Rectal smooth muscle tissue (tissue), 1 donor: ENCODE measurements at regions not wholly inside any gene's neighbourhood (a gene's known extent, or its start where the extent isn't known, plus 50 kb on each side); places are given as distances from the start of the nearest gene placed in this dataset.

Source experiments
- H3K27ac ChIP-seq: one replicate; pipeline ENCODE4 v1.7.0; 2013; ENCODE audit warnings: low read depth, low read length, inconsistent platforms
- H3K27me3 ChIP-seq: one replicate; pipeline ENCODE4 v1.7.0; 2013; ENCODE audit warnings: low read length; ENCODE audit not compliant: control insufficient read depth, insufficient read depth
- H3K36me3 ChIP-seq: one replicate; pipeline ENCODE4 v1.7.0; 2013; ENCODE audit warnings: low read length; ENCODE audit not compliant: control insufficient read depth, insufficient read depth
- H3K4me1 ChIP-seq: one replicate; pipeline ENCODE4 v1.7.0; 2013; ENCODE audit warnings: low read length; ENCODE audit not compliant: control insufficient read depth, insufficient read depth
- H3K4me3 ChIP-seq: one replicate; pipeline ENCODE4 v1.7.0; 2013; ENCODE audit warnings: low read length
- H3K9ac ChIP-seq: one replicate; pipeline ENCODE4 v1.7.0; 2013; ENCODE audit warnings: low read length

DNA sequence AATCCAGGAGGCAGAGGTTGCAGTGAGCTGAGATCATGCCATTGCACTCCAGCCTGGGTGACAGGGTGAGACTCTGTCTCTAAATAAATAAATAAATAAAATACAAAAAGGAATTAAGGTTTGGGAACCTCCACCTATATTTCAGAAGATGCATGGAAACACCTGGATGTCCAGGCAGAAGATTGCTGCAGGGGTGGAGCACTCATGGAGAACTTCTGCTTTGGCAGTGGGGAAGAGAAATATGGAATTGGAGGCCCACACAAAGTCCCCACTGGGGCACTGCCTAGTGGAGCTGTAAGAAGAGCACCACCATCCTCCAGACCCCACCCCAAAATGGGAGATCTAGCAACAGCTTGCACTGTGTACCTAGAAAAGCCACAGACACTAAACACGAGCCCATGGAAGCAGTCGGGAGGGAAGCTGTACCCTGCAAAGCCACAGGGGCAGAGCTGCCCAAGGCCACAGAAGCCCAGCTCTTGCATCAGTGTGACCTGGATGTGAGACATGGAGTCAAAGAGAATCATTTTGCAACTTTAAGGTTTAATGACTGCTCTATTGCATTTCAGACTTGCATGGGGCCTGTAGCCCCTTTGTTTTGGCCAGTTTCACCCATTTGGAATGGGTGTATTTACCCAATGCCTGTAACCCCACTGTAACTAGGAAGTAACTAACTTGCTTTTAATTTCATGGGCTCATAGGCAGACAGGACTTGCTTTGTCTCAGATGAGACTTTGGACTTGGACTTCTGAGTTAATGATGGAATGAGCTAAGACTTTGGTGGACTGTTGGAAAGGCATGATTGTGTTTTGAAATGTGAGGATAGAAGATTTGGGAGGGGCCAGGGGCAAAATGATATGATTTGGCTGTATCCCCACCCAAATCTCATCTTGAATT is 265.3 kb downstream of the ZEB2 start:
- H3K9ac ChIP-seq, result no peak overlapping the region
- H3K36me3 ChIP-seq, result no peaks in the 10 kb centered on the region
- H3K27me3 ChIP-seq, result no peaks in the 10 kb centered on the region
- no peak overlapping the region for H3K27ac ChIP-seq
- no peak overlapping the region for H3K4me3 ChIP-seq
- H3K4me1 ChIP-seq, result no peaks in the 10 kb centered on the region

- Histone ChIP-seq H3K27me3 (no peaks in the 10 kb centered on the region), H3K36me3 (no peaks in the 10 kb centered on the region), H3K27ac (no peak overlapping the region), H3K4me1 (no peaks in the 10 kb centered on the region), H3K4me3 (no peak overlapping the region), H3K9ac (no peak overlapping the region)
Observed at GRCh38 chr2:144253743-144254142, 266.2 kb downstream of the ZEB2 start.

- Histone ChIP-seq H3K27me3 (no peaks in the 10 kb centered on the region), H3K36me3 (no peaks in the 10 kb centered on the region), H3K4me3 (no peak overlapping the region), H3K27ac (no peak overlapping the region), H3K9ac (no peak overlapping the region), H3K4me1 (no peaks in the 10 kb centered on the region)
Observed at GRCh38 chr2:144252694-144253093, 267.2 kb downstream of the ZEB2 start.

GRCh38 chr2:144249035-144249637 is 270.8 kb downstream of the ZEB2 start:
- Histone ChIP-seq H3K9ac (no peak overlapping the region), H3K27me3 (no peaks in the 10 kb centered on the region), H3K27ac (no peak overlapping the region), H3K36me3 (no peaks in the 10 kb centered on the region), H3K4me3 (no peak overlapping the region), H3K4me1 (no peaks in the 10 kb centered on the region)

DNA sequence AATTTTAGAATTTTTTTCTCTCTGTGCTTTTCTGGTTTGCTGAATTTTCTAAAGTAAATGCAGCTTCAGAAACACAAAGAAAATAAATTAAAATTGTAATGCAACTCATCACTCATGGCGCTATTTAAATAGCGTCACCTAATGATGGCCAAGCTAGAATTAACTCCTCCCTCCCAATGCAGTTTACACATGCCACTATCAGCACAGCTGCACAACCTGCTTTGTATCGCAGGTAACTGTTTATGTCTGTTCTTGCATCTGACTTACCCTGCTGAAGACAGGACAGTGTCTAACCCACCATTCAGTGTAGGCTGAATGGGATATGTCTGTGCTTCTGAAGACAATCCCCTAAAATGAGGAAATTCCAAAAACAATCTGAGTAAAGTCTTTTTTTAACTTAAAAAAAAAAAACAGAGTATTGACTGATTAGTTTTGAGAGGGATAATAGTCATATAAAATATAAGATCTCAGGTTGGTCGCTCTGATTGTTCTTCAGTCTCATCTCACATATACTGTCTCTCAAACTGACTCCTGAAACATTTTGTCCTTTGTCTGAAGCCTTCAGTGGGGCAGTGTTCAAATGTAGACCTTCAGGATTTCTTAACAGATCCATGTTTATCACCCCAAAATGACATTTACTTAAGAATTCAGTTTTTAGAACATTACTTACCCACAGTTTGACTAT is 271.4 kb downstream of the ZEB2 start:
- Histone ChIP-seq H3K27me3 (no peaks in the 10 kb centered on the region), H3K36me3 (no peaks in the 10 kb centered on the region), H3K4me3 (no peak overlapping the region), H3K9ac (no peak overlapping the region), H3K4me1 (no peaks in the 10 kb centered on the region), H3K27ac (no peak overlapping the region)

- no peaks in the 10 kb centered on the region for H3K27me3 ChIP-seq
- no peaks in the 10 kb centered on the region for H3K4me1 ChIP-seq
- H3K27ac ChIP-seq, result no peak overlapping the region
- no peak overlapping the region for H3K4me3 ChIP-seq
- H3K36me3 ChIP-seq, result no peaks in the 10 kb centered on the region
- no peak overlapping the region for H3K9ac ChIP-seq
Observed at GRCh38 chr2:144244938-144245337, 275.0 kb downstream of the ZEB2 start.

GRCh38 chr2:144242311-144242710 is 277.6 kb downstream of the ZEB2 start:
- H3K4me1 ChIP-seq, result no peaks in the 10 kb centered on the region
- no peak overlapping the region for H3K4me3 ChIP-seq
- no peak overlapping the region for H3K9ac ChIP-seq
- no peak overlapping the region for H3K27ac ChIP-seq
- no peaks in the 10 kb centered on the region for H3K36me3 ChIP-seq
- H3K27me3 ChIP-seq, result no peaks in the 10 kb centered on the region

DNA sequence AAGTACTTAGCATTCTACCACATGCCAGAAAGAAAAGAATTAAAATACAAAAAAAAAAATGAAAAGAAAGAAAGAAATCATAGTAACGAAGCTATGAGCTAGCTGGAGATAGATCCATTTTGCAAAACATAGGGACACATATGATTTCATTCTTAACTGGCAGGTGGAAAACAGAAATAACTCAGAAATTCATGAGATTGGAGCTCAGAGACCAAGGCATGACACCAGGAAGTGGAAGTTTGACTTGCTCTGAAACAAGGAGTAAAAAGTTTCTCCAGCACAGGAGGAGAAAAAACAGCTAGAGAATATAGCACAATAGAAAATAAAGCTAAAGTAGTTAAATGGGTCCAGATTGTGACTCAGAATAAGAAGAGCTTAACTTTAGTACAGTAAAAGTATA is 278.1 kb downstream of the ZEB2 start:
- Histone ChIP-seq H3K4me3 (no peak overlapping the region), H3K4me1 (no peaks in the 10 kb centered on the region), H3K9ac (no peak overlapping the region), H3K36me3 (no peaks in the 10 kb centered on the region), H3K27me3 (no peaks in the 10 kb centered on the region), H3K27ac (no peak overlapping the region)

DNA sequence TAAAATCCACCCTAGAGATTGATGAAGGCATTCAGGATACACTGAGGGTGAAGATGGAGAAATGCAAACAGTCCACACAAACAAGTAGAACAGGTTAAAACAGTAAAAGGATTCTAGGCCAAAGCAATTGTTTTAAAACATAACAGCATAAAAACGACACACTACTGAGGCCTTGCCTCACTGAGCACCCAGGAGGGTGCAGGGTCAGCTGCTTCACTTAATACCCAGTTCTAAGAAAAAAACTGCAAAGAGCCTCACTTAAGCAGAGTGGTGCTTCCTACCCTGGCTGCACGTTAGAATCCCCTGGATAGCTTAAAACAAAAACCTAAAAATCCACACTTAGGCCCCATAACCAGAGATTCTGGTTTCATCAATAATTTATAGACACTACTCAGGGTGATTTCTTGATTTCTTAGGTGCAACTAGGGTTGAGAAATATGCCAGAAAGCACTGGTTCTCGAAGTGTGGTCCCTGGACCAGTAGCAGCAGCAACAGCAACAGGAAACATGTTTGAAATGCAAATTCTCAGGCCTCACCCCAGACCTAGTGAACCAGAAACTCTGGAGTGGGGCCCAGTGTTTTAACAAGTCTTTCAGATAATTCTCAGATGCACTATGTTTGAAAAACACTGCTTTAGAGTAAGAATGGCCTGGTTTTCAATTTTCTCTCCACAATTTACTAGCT is 279.1 kb downstream of the ZEB2 start:
- Histone ChIP-seq H3K4me3 (no peak overlapping the region), H3K9ac (no peak overlapping the region), H3K4me1 (no peaks in the 10 kb centered on the region), H3K27me3 (no peaks in the 10 kb centered on the region), H3K27ac (no peak overlapping the region), H3K36me3 (no peaks in the 10 kb centered on the region)

GRCh38 chr2:144239726-144240125 is 280.2 kb downstream of the ZEB2 start:
- Histone ChIP-seq H3K27ac (no peak overlapping the region), H3K27me3 (no peaks in the 10 kb centered on the region), H3K36me3 (no peaks in the 10 kb centered on the region), H3K4me1 (no peaks in the 10 kb centered on the region), H3K4me3 (no peak overlapping the region), H3K9ac (no peak overlapping the region)

- Histone ChIP-seq H3K27me3 (no peaks in the 10 kb centered on the region), H3K27ac (no peak overlapping the region), H3K36me3 (no peaks in the 10 kb centered on the region), H3K4me1 (no peaks in the 10 kb centered on the region), H3K4me3 (no peak overlapping the region), H3K9ac (no peak overlapping the region)
Observed at GRCh38 chr2:144239306-144239705, 280.6 kb downstream of the ZEB2 start.
